HL-60/S4 treated with retinoic acid at 250 ng/mL for 4 days and 3 days (cell line): ENCODE measurements at regions not wholly inside any gene's neighbourhood (a gene's known extent, or its start where the extent isn't known, plus 50 kb on each side); places are given as distances from the start of the nearest gene placed in this dataset.

Source experiments
- in situ Hi-C: fragments of 300-500 bp; cut with MboI; formaldehyde crosslinking; loops from 2 replicates; pipeline ENCODE4 v1.7.0; 2022; ENCODE audit warnings: low sequenced_read_pairs

DNA sequence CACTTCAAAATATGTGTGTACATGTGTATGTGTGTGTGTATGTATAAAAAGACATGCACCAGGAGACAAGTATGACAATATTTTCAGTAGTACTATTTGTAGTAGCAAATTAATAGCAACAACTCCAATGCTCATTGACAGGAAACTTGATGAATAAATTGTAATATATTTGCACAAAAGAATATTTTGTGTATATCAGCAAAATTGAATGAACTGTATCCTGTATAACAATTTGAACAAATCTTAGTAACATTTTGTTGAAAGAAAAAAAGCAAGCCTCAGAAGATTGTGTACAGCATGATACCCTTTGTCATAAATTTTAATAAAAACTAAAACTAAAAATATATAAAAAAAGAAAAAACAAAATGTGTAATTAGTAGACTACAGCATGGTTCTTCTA is 1367.3 kb upstream of the TMEFF2 start:
- in situ Hi-C loops: no loop called here

DNA sequence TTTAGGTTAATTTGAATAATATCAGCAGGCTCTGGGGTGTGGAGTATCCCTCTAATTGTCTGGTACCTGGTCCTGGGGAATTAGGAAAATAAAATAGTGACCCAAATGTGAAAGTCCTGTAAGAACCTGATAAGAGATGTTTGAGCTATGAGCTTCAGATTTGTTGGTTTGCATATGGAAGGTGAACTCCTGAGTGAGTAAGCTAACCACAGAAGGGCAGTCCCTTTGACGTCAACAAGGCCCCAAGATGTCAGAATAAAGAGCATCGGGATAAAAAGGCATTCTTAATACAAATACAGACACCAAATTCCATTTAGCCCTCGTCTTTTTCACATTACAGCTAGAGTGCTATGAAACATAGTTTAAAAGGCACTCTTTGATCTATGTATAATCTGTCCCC is 1366.3 kb upstream of the TMEFF2 start:
- in situ Hi-C loops: no loop called here

- in situ Hi-C loops: no loop called here
These were observed 1362.2 kb upstream of the TMEFF2 start for GRCh38 chr2:193556766-193557470.

GRCh38 chr2:193549661-193550060 is 1354.9 kb upstream of the TMEFF2 start:
- in situ Hi-C loops: no loop called here

- in situ Hi-C loops: no loop called here
These were observed 1348.0 kb upstream of the TMEFF2 start for GRCh38 chr2:193542762-193543161.

- in situ Hi-C loops: no loop called here
These were observed 1344.5 kb upstream of the TMEFF2 start for GRCh38 chr2:193539188-193539587.

- in situ Hi-C loops: no loop called here
These were observed 1343.3 kb upstream of the TMEFF2 start for GRCh38 chr2:193538061-193538460.

DNA sequence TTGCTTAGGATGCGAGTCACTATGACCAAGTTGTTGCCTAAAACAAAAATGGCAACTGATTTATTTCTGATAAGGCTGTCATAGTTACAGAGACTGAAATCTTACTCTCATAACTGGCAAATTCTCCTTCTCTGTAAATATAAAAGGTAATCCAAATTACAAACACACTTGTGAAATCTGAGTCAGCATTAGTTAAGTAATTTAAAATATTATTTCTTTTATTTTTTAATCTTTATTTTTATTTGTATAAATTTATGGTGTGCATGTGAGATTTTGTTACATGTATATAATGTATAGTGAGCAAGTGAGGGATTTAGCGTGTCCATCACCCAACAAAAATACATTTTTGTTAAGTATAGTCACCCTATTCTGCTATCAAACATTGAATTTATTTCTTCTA is 1342.8 kb upstream of the TMEFF2 start:
- in situ Hi-C loops: no loop called here

GRCh38 chr2:193528458-193528857 is 1333.7 kb upstream of the TMEFF2 start:
- in situ Hi-C loops: no loop called here

GRCh38 chr2:193527146-193527545 is 1332.4 kb upstream of the TMEFF2 start:
- in situ Hi-C loops: no loop called here

- in situ Hi-C loops: no loop called here
These were observed 1328.9 kb upstream of the TMEFF2 start for GRCh38 chr2:193523662-193524061.

DNA sequence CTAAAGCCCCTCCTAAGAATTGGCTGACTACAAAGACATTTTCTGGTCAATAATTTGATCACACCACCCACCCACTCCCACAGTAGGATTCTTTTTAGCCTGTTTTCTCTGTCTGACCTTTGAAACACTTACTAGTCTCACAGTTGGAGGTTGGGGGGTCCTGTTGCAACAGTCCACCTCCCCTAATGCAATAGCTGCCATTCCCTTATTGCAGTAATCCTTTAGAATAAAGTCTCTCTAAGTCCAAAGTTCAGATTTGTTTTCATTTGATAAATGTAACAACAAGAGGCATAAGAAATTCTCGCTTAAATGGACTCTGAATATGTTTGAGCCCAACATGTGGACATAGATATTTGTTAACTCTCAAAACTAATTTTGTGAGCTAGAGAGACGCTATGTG is 1326.8 kb upstream of the TMEFF2 start:
- in situ Hi-C loops: no loop called here

GRCh38 chr2:193520709-193521458 is 1326.2 kb upstream of the TMEFF2 start:
- in situ Hi-C loops: no loop called here

GRCh38 chr2:193518041-193518817 is 1323.5 kb upstream of the TMEFF2 start:
- in situ Hi-C loops: no loop called here

- in situ Hi-C loops: no loop called here
These were observed 1322.9 kb upstream of the TMEFF2 start for GRCh38 chr2:193517615-193518014.

DNA sequence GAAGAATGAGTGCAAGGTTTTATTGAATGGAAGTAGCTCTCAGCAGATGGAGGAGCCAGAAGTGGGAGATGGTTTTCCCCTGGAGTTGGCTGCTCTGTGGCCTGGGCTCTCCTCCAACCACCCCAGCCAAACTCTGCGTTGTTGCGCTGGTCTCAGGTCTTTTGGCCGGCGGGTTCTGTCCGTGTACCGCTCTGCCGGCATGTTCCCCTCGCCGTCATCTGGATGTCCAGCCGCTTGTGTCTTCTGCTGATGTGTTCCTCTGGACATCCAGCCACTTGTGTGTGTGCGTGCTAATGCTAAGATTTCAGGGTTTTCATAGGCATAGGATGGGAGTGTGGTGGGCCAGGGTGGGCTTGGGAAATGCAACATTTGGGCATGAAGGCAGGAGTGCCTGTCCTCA is 1311.3 kb upstream of the TMEFF2 start:
- in situ Hi-C loops: no loop called here

GRCh38 chr2:193505620-193506019 is 1310.9 kb upstream of the TMEFF2 start:
- in situ Hi-C loops: no loop called here

DNA sequence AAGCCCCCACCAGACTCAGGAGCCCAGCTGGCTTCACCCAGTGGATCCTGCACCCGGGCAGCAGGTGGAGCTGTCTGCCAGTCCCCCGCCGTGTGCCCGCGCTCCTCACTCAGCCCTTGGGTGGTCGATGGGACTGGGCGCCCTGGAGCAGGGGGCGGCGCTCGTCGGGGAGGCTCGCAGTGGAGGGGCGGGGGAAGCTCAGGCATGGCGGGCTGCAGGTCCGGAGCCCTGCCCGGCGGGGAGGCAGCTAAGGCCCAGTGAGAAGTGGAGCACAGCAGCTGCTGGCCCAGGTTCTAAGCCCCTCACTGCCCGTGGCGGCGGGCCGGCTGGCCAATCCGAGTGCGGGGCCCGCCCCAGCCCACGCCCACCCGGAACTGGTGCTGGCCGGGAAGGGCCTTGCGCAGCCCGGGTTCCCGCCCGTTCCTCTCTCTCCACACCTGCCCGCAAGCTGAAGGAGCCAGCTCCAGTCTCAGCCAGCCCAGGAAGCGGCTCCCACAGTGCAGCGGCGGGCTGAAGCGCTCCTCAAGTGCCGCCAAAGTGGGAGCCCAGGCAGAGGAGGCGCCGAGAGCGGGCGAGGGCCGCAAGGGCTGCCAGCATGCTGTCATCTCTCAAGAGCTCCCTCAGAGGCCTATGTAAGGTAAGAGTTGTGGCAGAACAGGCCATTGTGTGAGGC is 1307.8 kb upstream of the TMEFF2 start:
- in situ Hi-C loops: no loop called here

- in situ Hi-C loops: no loop called here
These were observed 1302.1 kb upstream of the TMEFF2 start for GRCh38 chr2:193496786-193497185.

DNA sequence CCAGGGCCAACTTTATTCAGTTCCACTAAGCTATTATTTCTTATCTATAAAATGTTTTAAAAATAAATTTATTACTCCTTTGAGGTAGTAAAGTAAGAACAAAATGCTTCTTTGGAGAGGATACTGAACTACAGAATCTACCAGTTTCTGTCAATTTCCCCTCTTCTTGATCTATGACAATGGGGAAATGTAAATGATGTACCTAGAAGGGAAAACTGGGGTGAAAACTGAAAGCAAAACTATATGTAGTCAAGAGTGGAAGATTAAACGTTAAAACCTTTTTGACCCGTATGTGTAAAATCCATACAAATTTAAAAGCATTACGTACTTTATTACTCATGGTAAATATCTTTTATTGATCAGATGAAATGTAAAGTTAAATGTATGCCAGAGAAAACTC is 1287.8 kb upstream of the TMEFF2 start:
- in situ Hi-C loops: no loop called here

DNA sequence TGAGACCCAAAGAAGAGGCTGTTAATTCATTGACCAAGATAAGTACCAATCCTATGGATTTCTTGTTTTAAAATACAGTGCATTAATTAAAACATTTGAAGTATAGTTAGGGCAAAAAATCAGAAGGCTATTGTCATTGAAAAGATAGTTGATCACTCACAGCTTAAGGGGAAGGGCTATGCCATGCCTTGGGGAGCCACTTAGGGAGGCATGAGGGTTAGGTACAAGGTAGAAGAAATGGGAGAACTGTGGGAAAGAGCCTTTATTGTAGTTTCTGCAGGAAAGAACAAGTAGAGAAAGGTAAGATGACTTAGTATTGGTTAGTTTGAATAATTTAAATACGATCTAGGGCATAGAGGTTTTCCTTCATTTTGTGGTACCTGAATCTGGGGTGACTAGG is 1285.5 kb upstream of the TMEFF2 start:
- in situ Hi-C loops: no loop called here
